Karpas-422 (cell line): ENCODE measurements at regions not wholly inside any gene's neighbourhood (a gene's known extent, or its start where the extent isn't known, plus 50 kb on each side); places are given as distances from the start of the nearest gene placed in this dataset.

Experiments
- DNase-seq: peaks from one replicate; pipeline ENCODE4 v3.0.0-alpha.2; 2015
- H2AFZ ChIP-seq: fragments of 200-600 bp; sonication (generic); 2 replicates; pipeline ENCODE4 v1.6.1; 2014; ENCODE audit warnings: antibody characterized with exemption, low read length, mixed read lengths
- H3K27ac ChIP-seq: fragments of 200-600 bp; sonication (generic); 2 replicates; pipeline ENCODE4 v1.5.1; 2014; ENCODE audit warnings: mild to moderate bottlenecking, low read length, moderate library complexity
- H3K27me3 ChIP-seq: fragments of 200-600 bp; sonication (generic); 2 replicates; pipeline ENCODE4 v1.6.1; 2014; ENCODE audit warnings: low read length, mixed read lengths
- H3K36me3 ChIP-seq: fragments of 200-600 bp; sonication (generic); 2 replicates; pipeline ENCODE4 v1.6.1; 2014; ENCODE audit warnings: low read length, mixed read lengths; ENCODE audit not compliant: insufficient read depth
- H3K4me1 ChIP-seq: fragments of 200-600 bp; sonication (generic); 2 replicates; pipeline ENCODE4 v1.6.1; 2014; ENCODE audit warnings: mild to moderate bottlenecking, low read length, mixed read lengths
- H3K4me2 ChIP-seq: fragments of 200-600 bp; sonication (generic); 2 replicates; pipeline ENCODE4 v1.6.1; 2014; ENCODE audit warnings: low read length, low read depth, mild to moderate bottlenecking; ENCODE audit not compliant: poor library complexity, severe bottlenecking
- H3K4me3 ChIP-seq: fragments of 200-600 bp; sonication (generic); 2 replicates; pipeline ENCODE4 v1.5.1; 2014; ENCODE audit warnings: mild to moderate bottlenecking, antibody characterized with exemption, low read length, mixed read lengths
- H3K79me2 ChIP-seq: fragments of 200-600 bp; sonication (generic); 2 replicates; pipeline ENCODE4 v1.6.1; 2014; ENCODE audit warnings: mild to moderate bottlenecking, low read length, mixed read lengths
- H3K9ac ChIP-seq: fragments of 200-600 bp; sonication (generic); 2 replicates; pipeline ENCODE4 v1.6.0; 2014; ENCODE audit warnings: low read length
- H3K9me2 ChIP-seq: fragments of 200-600 bp; sonication (generic), shearing (Covaris generic); replicated peaks from 2 replicates; pipeline ENCODE4 v1.6.0; 2014; ENCODE audit warnings: mild to moderate bottlenecking, low read length, moderate library complexity; ENCODE audit not compliant: insufficient read depth
- H3K9me3 ChIP-seq: fragments of 300-700, 200-600 bp; sonication (generic); 2 replicates; pipeline ENCODE4 v1.6.1; 2014; ENCODE audit warnings: low read length, mixed read lengths
- H4K20me1 ChIP-seq: fragments of 200-600 bp; sonication (generic); 2 replicates; pipeline ENCODE4 v1.6.1; 2014; ENCODE audit warnings: mild to moderate bottlenecking, antibody characterized with exemption, low read length, low read depth; ENCODE audit not compliant: insufficient read depth

DNA sequence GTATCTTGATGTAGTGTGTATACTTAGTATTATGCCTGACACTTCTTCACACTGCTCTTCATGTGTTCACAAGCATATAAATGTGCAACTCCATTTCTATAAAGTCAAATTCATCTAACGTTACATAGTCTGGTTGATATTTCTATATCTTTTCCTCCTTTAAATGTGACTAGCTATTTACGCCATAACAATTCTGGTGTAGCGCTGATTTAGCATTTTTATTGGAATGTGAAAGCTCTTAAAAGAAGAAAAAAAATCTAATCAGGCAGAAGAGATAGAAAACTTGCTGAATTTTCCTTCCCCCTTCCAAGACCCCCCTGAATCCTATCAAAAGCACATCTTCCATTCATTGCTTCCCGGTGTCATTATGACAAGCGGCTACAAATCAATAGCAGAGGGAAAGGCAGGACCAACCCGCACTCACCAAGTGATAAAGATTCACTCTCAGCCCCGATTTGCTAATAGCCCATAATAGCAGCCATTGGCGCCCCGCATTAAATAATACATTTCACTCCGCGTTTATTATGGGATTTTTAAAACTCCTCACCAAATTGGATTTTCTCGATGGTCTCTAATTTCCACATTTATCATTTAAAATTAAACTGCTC lies 299.5 kb upstream of the PMFBP1 start:
- H3K27me3 ChIP-seq: no peaks in the 10 kb centered on the region
- no peak overlapping the region for H3K4me3 ChIP-seq
- H3K27ac ChIP-seq: no peak overlapping the region
- H3K4me2 ChIP-seq: no peak overlapping the region
- no peak for DNase-seq
- H3K79me2 ChIP-seq: no peaks in the 10 kb centered on the region
- H4K20me1 ChIP-seq: no peaks in the 10 kb centered on the region
- no peaks in the 10 kb centered on the region for H3K9me2 ChIP-seq
- H2AFZ ChIP-seq: no peak overlapping the region
- H3K4me1 ChIP-seq: no peaks in the 10 kb centered on the region
- no peaks in the 10 kb centered on the region for H3K36me3 ChIP-seq
- no peaks in the 10 kb centered on the region for H3K9me3 ChIP-seq
- H3K9ac ChIP-seq: no peak overlapping the region

DNA sequence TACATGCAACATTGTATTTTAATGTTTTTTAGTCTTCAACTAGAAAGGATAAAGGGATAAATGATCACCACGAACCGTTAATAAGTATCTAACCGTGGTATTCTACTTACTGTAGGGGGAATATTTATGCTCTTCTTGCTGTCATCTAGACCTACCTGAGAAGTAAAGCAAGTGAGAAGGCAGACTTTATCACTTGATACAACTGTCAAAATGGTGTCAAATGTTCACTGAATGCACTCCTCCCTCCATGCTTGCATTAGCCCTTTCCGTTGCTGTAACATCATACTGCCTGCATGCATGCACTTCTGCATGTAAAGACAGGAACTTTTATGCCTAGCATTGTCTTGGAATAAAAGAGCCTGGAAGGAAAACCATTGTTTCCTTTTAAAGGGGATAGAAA lies 298.6 kb upstream of the PMFBP1 start:
- no peak for DNase-seq
- Histone ChIP-seq H3K4me1 (no peaks in the 10 kb centered on the region), H3K79me2 (no peaks in the 10 kb centered on the region), H4K20me1 (no peaks in the 10 kb centered on the region), H3K4me3 (no peak overlapping the region), H3K9me3 (no peaks in the 10 kb centered on the region), H3K9ac (no peak overlapping the region), H3K4me2 (no peak overlapping the region), H3K9me2 (no peaks in the 10 kb centered on the region), H3K27me3 (no peaks in the 10 kb centered on the region), H3K27ac (no peak overlapping the region), H2AFZ (no peak overlapping the region), H3K36me3 (no peaks in the 10 kb centered on the region)

DNA sequence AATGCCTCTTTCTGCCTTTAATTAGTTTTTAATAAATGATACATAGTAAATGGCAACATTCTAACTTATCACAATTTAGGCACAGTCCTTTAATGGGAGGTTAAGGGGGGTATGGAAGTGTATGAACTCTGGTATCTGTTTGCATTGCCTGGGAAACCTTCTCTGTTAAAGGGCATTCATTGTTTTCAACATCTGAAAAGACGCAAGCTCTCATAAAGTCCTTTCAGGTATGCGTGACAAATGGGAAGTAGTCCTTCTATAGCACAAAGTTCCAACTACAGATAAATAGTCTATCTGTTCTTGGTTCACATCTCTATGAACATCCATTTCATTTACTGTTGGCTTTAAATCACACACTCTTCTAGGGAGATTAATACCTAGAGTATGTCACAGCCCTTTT lies 298.0 kb upstream of the PMFBP1 start:
- H2AFZ ChIP-seq: no peak overlapping the region
- no peaks in the 10 kb centered on the region for H3K9me3 ChIP-seq
- no peaks in the 10 kb centered on the region for H3K9me2 ChIP-seq
- H3K27ac ChIP-seq: no peak overlapping the region
- H3K36me3 ChIP-seq: no peaks in the 10 kb centered on the region
- no peaks in the 10 kb centered on the region for H4K20me1 ChIP-seq
- H3K4me2 ChIP-seq: no peak overlapping the region
- H3K4me1 ChIP-seq: peaks cover 2% of the 10 kb centered on the region; the same call in 1 of the 2 replicates
- H3K27me3 ChIP-seq: no peaks in the 10 kb centered on the region
- no peak for DNase-seq
- no peak overlapping the region for H3K4me3 ChIP-seq
- H3K79me2 ChIP-seq: no peaks in the 10 kb centered on the region
- no peak overlapping the region for H3K9ac ChIP-seq

DNA sequence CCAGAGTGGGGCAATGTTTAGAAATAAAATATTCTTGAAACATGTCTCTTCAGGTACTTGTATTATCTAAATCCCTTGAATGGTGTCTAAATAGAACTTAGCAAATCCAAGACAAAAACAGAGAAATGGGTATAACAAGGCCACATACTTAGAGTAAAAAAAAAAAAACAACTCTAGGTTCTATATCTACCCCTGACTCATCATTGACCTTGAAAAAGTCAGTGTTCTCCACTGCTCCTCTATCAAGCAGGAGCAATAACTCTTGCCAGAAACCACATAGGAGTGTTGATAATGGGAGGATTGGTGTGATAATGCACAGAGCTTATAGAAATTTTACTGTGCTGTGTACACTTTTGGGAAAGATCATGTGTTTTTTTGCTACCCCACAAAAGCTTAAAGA lies 296.6 kb upstream of the PMFBP1 start:
- H3K9ac ChIP-seq: no peak overlapping the region
- no peaks in the 10 kb centered on the region for H3K27me3 ChIP-seq
- H3K27ac ChIP-seq: no peak overlapping the region
- H3K9me2 ChIP-seq: no peaks in the 10 kb centered on the region
- H3K79me2 ChIP-seq: no peaks in the 10 kb centered on the region
- peaks cover 13% of the 10 kb centered on the region for H3K4me1 ChIP-seq
- H2AFZ ChIP-seq: no peak overlapping the region
- H3K4me2 ChIP-seq: no peak overlapping the region
- no peaks in the 10 kb centered on the region for H3K36me3 ChIP-seq
- H3K4me3 ChIP-seq: no peak overlapping the region
- H3K9me3 ChIP-seq: no peaks in the 10 kb centered on the region
- no peaks in the 10 kb centered on the region for H4K20me1 ChIP-seq
- DNase-seq: no peak

DNA sequence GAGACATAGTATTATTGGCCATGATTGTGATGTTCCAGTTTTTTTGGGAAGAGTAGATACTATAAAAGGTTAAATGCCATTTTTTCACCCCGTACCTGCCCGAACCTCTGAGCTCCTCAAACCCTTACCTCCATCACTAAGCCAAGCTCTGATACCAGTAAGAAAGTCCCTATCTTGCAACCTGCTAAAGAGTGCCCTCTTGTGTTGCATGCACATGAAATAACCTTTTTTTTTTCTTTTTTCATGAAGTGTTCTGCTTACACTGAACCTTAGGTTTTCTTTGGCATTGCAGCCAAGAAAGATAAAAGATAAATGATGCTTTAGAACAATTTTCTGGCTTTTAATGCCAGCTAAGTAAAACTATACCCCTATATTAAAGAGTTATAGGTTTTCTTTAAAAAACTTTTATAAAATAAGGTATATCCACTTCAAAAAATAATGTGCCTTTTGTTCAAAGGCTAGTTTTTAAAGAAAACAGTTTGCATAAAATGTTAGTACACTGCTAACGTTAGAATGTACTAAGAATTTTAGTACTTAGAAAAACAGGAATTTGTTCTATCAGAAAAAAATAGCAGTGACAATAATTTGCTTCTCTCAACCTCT lies 295.3 kb upstream of the PMFBP1 start:
- H2AFZ ChIP-seq: no peak overlapping the region
- H3K36me3 ChIP-seq: no peaks in the 10 kb centered on the region
- H3K9me2 ChIP-seq: no peaks in the 10 kb centered on the region
- H3K79me2 ChIP-seq: no peaks in the 10 kb centered on the region
- no peak overlapping the region for H3K4me3 ChIP-seq
- DNase-seq: peak; percentile 74
- peaks cover 19% of the 10 kb centered on the region for H3K4me1 ChIP-seq
- H3K9ac ChIP-seq: no peak overlapping the region
- H3K4me2 ChIP-seq: no peak overlapping the region
- H3K9me3 ChIP-seq: no peaks in the 10 kb centered on the region
- H3K27ac ChIP-seq: no peak overlapping the region
- no peaks in the 10 kb centered on the region for H3K27me3 ChIP-seq
- H4K20me1 ChIP-seq: no peaks in the 10 kb centered on the region

DNA sequence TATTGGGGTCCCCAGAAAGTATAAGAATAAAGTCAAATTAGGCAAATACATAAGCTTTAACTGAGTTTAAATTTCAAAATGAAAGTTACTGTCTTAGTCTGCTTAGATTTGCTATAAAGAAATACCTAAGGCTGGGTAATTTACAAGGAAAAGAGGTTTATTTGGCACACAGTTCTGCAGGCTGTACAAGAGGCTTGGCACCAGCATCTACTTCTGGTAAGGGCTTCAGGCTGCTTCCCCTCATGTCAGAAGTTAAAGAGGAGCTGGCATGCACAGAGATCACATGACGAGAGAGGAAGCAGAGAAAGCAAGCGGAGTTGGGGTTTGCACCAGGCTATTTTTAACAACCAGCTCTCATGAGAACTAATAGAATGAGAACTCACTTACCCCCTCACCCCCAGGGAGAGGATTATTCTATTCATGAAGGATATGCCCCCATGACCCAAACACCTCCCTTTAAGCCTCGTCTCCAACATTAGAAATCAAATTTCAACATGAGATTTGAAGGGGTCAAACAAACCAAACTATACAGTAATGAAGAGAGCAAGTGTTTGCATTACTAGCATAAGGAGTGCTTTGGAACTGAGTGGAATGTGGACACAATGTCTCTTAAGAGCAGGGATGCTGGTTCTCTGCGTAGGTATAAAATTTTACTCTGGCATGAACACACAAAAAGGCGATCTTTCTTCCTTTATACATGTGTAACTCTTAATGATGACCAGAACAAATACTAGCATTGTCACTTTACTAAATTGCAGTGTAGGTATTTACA lies 292.8 kb upstream of the PMFBP1 start:
- no peaks in the 10 kb centered on the region for H4K20me1 ChIP-seq

DNA sequence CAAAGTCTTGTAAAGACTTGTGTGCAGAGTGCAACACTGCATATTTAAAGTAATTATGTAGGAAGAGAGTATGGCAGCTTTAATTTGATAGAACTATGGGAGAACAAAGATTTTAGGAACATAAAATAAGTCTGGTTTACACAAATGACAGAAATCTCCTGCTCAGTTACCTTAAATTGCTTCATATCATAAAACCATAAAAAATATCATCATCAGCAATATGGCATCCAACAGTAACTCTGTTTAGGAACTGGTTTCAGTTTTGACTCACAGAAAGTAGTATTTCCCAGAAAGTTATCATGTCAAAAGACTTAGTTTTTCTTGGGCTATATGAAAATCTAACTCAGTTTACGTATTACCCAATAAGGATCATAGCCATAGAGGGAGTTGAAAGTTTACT lies 292.1 kb upstream of the PMFBP1 start:
- Histone ChIP-seq H3K9me2 (no peaks in the 10 kb centered on the region), H3K9ac (no peak overlapping the region), H2AFZ (no peak overlapping the region), H3K4me1 (peaks cover 19% of the 10 kb centered on the region), H3K9me3 (no peaks in the 10 kb centered on the region), H3K4me3 (no peak overlapping the region), H3K27ac (no peak overlapping the region), H3K36me3 (no peaks in the 10 kb centered on the region), H3K79me2 (no peaks in the 10 kb centered on the region), H4K20me1 (no peaks in the 10 kb centered on the region), H3K27me3 (no peaks in the 10 kb centered on the region), H3K4me2 (no peak overlapping the region)
- no peak for DNase-seq

More for the DNA sequence above, 292.8 kb upstream of the PMFBP1 start:
- no peaks in the 10 kb centered on the region for H3K36me3 ChIP-seq
- H3K4me1 ChIP-seq: peaks cover 19% of the 10 kb centered on the region
- no peak overlapping the region for H3K27ac ChIP-seq
- no peaks in the 10 kb centered on the region for H3K9me3 ChIP-seq
- DNase-seq: peak; percentile 53
- no peaks in the 10 kb centered on the region for H3K9me2 ChIP-seq
- H3K4me3 ChIP-seq: no peak overlapping the region
- no peak overlapping the region for H3K4me2 ChIP-seq
- no peak overlapping the region for H3K9ac ChIP-seq
- no peak overlapping the region for H2AFZ ChIP-seq
- H3K79me2 ChIP-seq: no peaks in the 10 kb centered on the region
- H3K27me3 ChIP-seq: no peaks in the 10 kb centered on the region

DNA sequence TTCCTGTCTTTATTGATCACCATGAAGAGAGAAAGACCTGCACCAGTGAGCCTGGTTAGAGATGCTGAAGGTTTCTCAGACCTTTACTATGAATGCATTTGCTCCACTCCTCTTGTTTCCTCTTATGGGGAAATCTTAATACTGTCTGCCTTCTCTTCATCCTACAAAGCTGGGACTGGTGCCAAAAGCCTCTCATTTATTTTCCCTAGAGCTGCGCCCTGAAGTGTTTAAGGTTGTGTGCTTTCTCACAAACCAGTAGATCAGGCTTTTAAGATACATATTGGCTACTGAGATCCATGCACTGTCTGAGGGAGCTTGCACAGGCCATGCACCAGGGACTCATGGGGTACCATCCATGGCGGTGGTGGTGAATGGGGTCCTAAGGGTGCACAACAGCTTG lies 286.1 kb upstream of the PMFBP1 start:
- Histone ChIP-seq H3K27ac (no peak overlapping the region), H4K20me1 (no peaks in the 10 kb centered on the region), H3K27me3 (no peaks in the 10 kb centered on the region), H2AFZ (no peak overlapping the region), H3K4me3 (no peak overlapping the region), H3K79me2 (no peaks in the 10 kb centered on the region), H3K4me2 (no peak overlapping the region), H3K36me3 (no peaks in the 10 kb centered on the region), H3K4me1 (peaks cover under 1% of the 10 kb centered on the region), H3K9me2 (no peaks in the 10 kb centered on the region), H3K9ac (no peak overlapping the region), H3K9me3 (no peaks in the 10 kb centered on the region; the same call in 1 of the 2 replicates)
- no peak for DNase-seq
